ENCODE measurements at regions not wholly inside any gene's neighbourhood (a gene's known extent, or its start where the extent isn't known, plus 50 kb on each side); places are given as distances from the start of the nearest gene placed in this dataset.

- DNase-seq (ENCODE audit: low spot score): no peak
Observed at GRCh38 chr5:165834891-165835290, 2329.5 kb downstream of the MAT2B start.

GRCh38 chr5:165836046-165836445 lies 2330.6 kb downstream of the MAT2B start:
- DNase-seq (ENCODE audit: low spot score): no peak

GRCh38 chr5:165837286-165837685 lies 2331.9 kb downstream of the MAT2B start:
- no peak for DNase-seq (ENCODE audit: low spot score)

GRCh38 chr5:165844571-165844970 lies 2339.2 kb downstream of the MAT2B start:
- DNase-seq (ENCODE audit: low spot score): no peak

- no peak for DNase-seq (ENCODE audit: low spot score)
Observed at GRCh38 chr5:165858118-165858517, 2352.7 kb downstream of the MAT2B start.

- no peak for DNase-seq (ENCODE audit: low spot score)
Observed at GRCh38 chr5:165859251-165859650, 2353.8 kb downstream of the MAT2B start.

- no peak for DNase-seq (ENCODE audit: low spot score)
Observed at GRCh38 chr5:165863239-165863638, 2357.8 kb downstream of the MAT2B start.

GRCh38 chr5:165871291-165871690 lies 2365.9 kb downstream of the MAT2B start:
- no peak for DNase-seq (ENCODE audit: low spot score)

- no peak for DNase-seq (ENCODE audit: low spot score)
Observed at GRCh38 chr5:165874851-165875250, 2369.4 kb downstream of the MAT2B start.

GRCh38 chr5:165876538-165876937 lies 2371.1 kb downstream of the MAT2B start:
- no peak for DNase-seq (ENCODE audit: low spot score)

- no peak for DNase-seq (ENCODE audit: low spot score)
Observed at GRCh38 chr5:165877475-165877874, 2372.1 kb downstream of the MAT2B start.

GRCh38 chr5:165881259-165881658 lies 2375.8 kb downstream of the MAT2B start:
- no peak for DNase-seq (ENCODE audit: low spot score)

- DNase-seq (ENCODE audit: low spot score): no peak
Observed at GRCh38 chr5:165882099-165882498, 2376.7 kb downstream of the MAT2B start.

GRCh38 chr5:165885623-165886350 lies 2380.4 kb downstream of the MAT2B start:
- DNase-seq (ENCODE audit: low spot score): no peak

GRCh38 chr5:165887147-165887546 lies 2381.7 kb downstream of the MAT2B start:
- no peak for DNase-seq (ENCODE audit: low spot score)

GRCh38 chr5:165892383-165892782 lies 2387.0 kb downstream of the MAT2B start:
- DNase-seq (ENCODE audit: low spot score): no peak

- no peak for DNase-seq (ENCODE audit: low spot score)
Observed at GRCh38 chr5:165894916-165895315, 2389.5 kb downstream of the MAT2B start.

- no peak for DNase-seq (ENCODE audit: low spot score)
Observed at GRCh38 chr5:165903835-165904234, 2387.6 kb upstream of the WWC1 start.

- DNase-seq (ENCODE audit: low spot score): no peak
Observed at GRCh38 chr5:165906871-165907270, 2384.6 kb upstream of the WWC1 start.

- no peak for DNase-seq (ENCODE audit: low spot score)
Observed at GRCh38 chr5:165913059-165913458, 2378.4 kb upstream of the WWC1 start.

- no peak for DNase-seq (ENCODE audit: low spot score)
Observed at GRCh38 chr5:165914456-165914855, 2377.0 kb upstream of the WWC1 start.

GRCh38 chr5:165919196-165919595 lies 2372.2 kb upstream of the WWC1 start:
- DNase-seq (ENCODE audit: low spot score): no peak

GRCh38 chr5:165920655-165921054 lies 2370.8 kb upstream of the WWC1 start:
- DNase-seq (ENCODE audit: low spot score): no peak

GRCh38 chr5:165928971-165929370 lies 2362.5 kb upstream of the WWC1 start:
- DNase-seq (ENCODE audit: low spot score): no peak

All from SW480 (cell line).